Trophoblast cell (in vitro differentiated cells and primary cell): ENCODE measurements at regions not wholly inside any gene's neighbourhood (a gene's known extent, or its start where the extent isn't known, plus 50 kb on each side); places are given as distances from the start of the nearest gene placed in this dataset.
A peak's percentile ranks its signal among the peaks of the same experiment; 100 is the strongest.
"Not testable (repeated sequence)": the region's sequence is repeated elsewhere in the genome, so short reads cannot be mapped to it uniquely, and the experiment has no call there.

Experiments
- DNase-seq, 2 donors: peaks; one replicate each; pipeline ENCODE4 v3.0.0-alpha.2; 2016
- H2AFZ ChIP-seq: 2 replicates; pipeline ENCODE4 v1.6.1; 2013; ENCODE audit warnings: low read length, moderate library complexity, mild to moderate bottlenecking; ENCODE audit not compliant: insufficient read depth, poor library complexity
- H2AK5ac ChIP-seq: 2 replicates; pipeline ENCODE4 v1.6.1; 2013; ENCODE audit warnings: mild to moderate bottlenecking, low read length
- H2BK120ac ChIP-seq: 2 replicates; pipeline ENCODE4 v1.6.1; 2013; ENCODE audit warnings: low read length, mild to moderate bottlenecking, moderate library complexity; ENCODE audit not compliant: insufficient read depth, poor library complexity
- H2BK12ac ChIP-seq: 2 replicates; pipeline ENCODE4 v1.6.1; 2013; ENCODE audit warnings: mild to moderate bottlenecking, low read length, moderate library complexity
- H2BK5ac ChIP-seq: 2 replicates; pipeline ENCODE4 v1.6.1; 2013; ENCODE audit warnings: low read length, low read depth, moderate library complexity, mild to moderate bottlenecking; ENCODE audit not compliant: poor library complexity
- H3K14ac ChIP-seq: 2 replicates; pipeline ENCODE4 v1.6.1; 2013; ENCODE audit warnings: mild to moderate bottlenecking, low read length
- H3K18ac ChIP-seq: 2 replicates; pipeline ENCODE4 v1.6.1; 2013; ENCODE audit warnings: mild to moderate bottlenecking, low read length
- H3K23ac ChIP-seq: 2 replicates; pipeline ENCODE4 v1.6.1; 2013; ENCODE audit warnings: low read length
- H3K27ac ChIP-seq: 2 replicates; pipeline ENCODE4 v1.5.1; 2013; ENCODE audit warnings: low read depth, mild to moderate bottlenecking, inconsistent platforms, low read length, moderate library complexity
- H3K27me3 ChIP-seq: 2 replicates; pipeline ENCODE4 v1.6.1; 2013; ENCODE audit warnings: inconsistent platforms, mild to moderate bottlenecking, low read length, moderate library complexity; ENCODE audit not compliant: insufficient read depth
- H3K36me3 ChIP-seq, 2 experiments: 1 replicate in 1 of 2; 2 replicates in 1 of 2; pipeline ENCODE4 v1.6.1; 2013; ENCODE audit warnings: low read length in 2 of 2, mild to moderate bottlenecking in 2 of 2, moderate library complexity in 1 of 2; ENCODE audit not compliant: insufficient read depth in 2 of 2, control insufficient read depth in 1 of 2
- H3K4ac ChIP-seq: 2 replicates; pipeline ENCODE4 v1.6.1; 2013; ENCODE audit warnings: low read depth, mild to moderate bottlenecking, low read length, moderate library complexity
- H3K4me1 ChIP-seq, 2 experiments: 1 replicate in 1 of 2; 2 replicates in 1 of 2; pipeline ENCODE4 v1.6.1; 2013; ENCODE audit warnings: low read length in 2 of 2, mild to moderate bottlenecking in 2 of 2, moderate library complexity in 1 of 2; ENCODE audit not compliant: insufficient read depth in 2 of 2, control insufficient read depth in 1 of 2
- H3K4me2 ChIP-seq: 2 replicates; pipeline ENCODE4 v1.6.1; 2013; ENCODE audit warnings: inconsistent platforms, mild to moderate bottlenecking, low read length, moderate library complexity
- H3K4me3 ChIP-seq: 2 replicates; pipeline ENCODE4 v1.5.1; 2013; ENCODE audit warnings: mild to moderate bottlenecking, low read depth, low read length, inconsistent platforms
- H3K79me1 ChIP-seq: one replicate; pipeline ENCODE4 v1.6.1; 2013; ENCODE audit warnings: low read length
- H3K79me2 ChIP-seq: 2 replicates; pipeline ENCODE4 v1.6.1; 2013; ENCODE audit warnings: low read length, mild to moderate bottlenecking; ENCODE audit not compliant: control insufficient read depth, insufficient read depth, poor library complexity
- H3K9ac ChIP-seq: 2 replicates; pipeline ENCODE4 v1.6.1; 2013; ENCODE audit warnings: mild to moderate bottlenecking, low read length
- H3K9me3 ChIP-seq: 2 replicates; pipeline ENCODE4 v1.6.1; 2013; ENCODE audit warnings: low read depth, mild to moderate bottlenecking, control low read depth, inconsistent platforms, low read length; ENCODE audit not compliant: insufficient read depth
- H4K12ac ChIP-seq: 2 replicates; pipeline ENCODE4 v1.6.1; 2013; ENCODE audit warnings: low read depth, mild to moderate bottlenecking, low read length, moderate library complexity
- H4K8ac ChIP-seq: 2 replicates; pipeline ENCODE4 v1.6.1; 2013; ENCODE audit warnings: low read depth, mild to moderate bottlenecking, low read length, moderate library complexity
- H4K91ac ChIP-seq: one replicate; pipeline ENCODE4 v1.6.1; 2013; ENCODE audit warnings: low read depth, mild to moderate bottlenecking, low read length, moderate library complexity
- WGBS: extraction: QIAGEN DNeasy Blood & Tissue Kit; methylation state at CpG from one replicate; pipeline ENCODE4 v1.1.7; 2013; ENCODE audit warnings: missing lambda C conversion rate; ENCODE audit not compliant: insufficient read length, insufficient coverage; ENCODE audit errors: extremely low coverage; 5-methylcytosine and 5-hydroxymethylcytosine counted together

DNA sequence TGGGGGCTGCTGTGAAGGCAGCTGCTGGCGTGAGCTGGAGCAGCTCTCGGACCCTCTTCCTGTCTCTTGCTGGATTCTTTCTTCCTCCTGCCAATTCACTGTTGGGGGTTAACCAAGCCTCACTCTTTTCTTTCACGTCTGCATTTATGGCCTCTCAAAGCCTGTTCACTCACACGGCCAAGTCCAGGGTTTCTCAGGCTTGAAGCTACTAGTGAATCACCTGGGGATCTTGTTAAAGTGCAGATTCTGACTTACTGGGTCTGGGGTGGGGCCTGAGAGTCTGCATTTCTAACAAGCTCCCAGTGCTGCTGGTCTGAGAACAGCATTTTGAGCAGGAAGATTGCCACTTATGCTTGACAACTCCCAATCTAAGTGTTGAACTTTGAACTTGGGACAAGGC is 3072.2 kb downstream of the RPIA start:
- not testable (repeated sequence) for H3K36me3 ChIP-seq, H3K9ac ChIP-seq, H4K12ac ChIP-seq, H3K23ac ChIP-seq, H2BK5ac ChIP-seq, DNase-seq, H3K4me1 ChIP-seq, H3K14ac ChIP-seq, H2AFZ ChIP-seq, H3K9me3 ChIP-seq, H3K4ac ChIP-seq, H3K79me2 ChIP-seq, H3K27ac ChIP-seq, H2AK5ac ChIP-seq, H2BK12ac ChIP-seq, H4K91ac ChIP-seq, H4K8ac ChIP-seq, H3K18ac ChIP-seq, H3K4me2 ChIP-seq, H3K79me1 ChIP-seq, H2BK120ac ChIP-seq, H3K27me3 ChIP-seq, H3K4me3 ChIP-seq
- no CpG with 5 or more reads among the region's 4 CpGs for WGBS

DNA sequence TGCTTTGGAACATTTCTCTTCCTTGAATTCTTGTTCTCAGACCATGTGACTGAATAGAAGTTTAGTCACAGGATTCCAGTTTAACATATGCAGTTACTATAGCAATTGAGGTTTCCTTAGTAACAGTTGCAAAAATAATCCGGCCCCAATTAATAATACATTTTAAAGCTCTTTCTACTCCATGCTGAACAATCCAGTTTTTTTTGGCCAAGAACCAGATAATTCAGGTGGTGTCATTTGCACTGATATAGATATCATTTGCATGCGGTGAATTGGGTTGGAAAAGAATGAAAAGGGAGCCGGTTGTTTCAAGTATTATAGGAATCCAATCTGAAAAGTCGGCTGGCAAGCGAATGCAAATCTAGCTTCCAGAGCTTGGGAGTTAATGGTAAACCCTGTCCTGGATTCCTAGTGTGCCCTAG is 3073.1 kb downstream of the RPIA start:
- not testable (repeated sequence) for H3K79me1 ChIP-seq, H2BK12ac ChIP-seq, H3K4me1 ChIP-seq, H3K14ac ChIP-seq, H3K36me3 ChIP-seq, DNase-seq, H3K4me2 ChIP-seq, H2BK5ac ChIP-seq, H4K12ac ChIP-seq, H3K23ac ChIP-seq, H3K4ac ChIP-seq, H2AFZ ChIP-seq, H3K9ac ChIP-seq, H3K18ac ChIP-seq, H3K4me3 ChIP-seq, H3K27ac ChIP-seq, H2BK120ac ChIP-seq, H2AK5ac ChIP-seq, H3K9me3 ChIP-seq, H4K91ac ChIP-seq, H3K27me3 ChIP-seq, H3K79me2 ChIP-seq, H4K8ac ChIP-seq
- no CpG with 5 or more reads among the region's 5 CpGs for WGBS

DNA sequence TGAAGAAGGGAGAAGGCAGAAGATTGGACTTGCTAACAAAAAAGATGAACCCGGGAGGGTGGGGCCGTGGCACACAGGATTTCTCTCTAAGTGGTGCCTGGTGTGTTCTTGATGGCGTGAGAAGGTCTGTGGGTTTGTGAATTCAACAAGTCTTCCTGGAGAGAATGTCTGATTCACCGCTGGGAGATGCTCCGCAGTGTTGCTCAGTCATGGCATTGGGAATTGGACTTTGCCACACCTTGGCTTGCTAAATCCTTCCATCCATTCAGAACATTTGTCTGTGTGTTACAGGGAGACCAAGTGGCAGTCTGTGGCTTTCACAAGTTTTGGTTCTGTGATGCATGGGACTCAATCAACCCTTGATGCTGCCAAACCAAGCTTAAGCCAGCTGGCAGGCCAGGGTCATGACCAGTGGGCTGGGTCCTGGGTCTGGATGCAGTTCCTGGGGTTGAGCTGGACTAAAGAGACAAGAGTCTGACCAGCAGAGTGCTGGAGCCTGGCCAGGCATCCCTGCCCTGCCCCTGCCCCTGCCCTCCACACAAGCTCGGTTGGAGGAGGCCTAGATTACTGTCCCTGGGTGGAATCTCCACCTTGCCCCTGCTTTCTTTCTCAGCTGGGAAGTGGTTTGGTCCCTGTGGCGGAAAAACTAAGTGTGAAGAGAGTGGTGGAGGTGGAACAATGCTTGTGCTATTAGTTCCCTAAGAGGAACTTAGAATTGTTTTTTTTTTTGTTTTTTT is 3073.7 kb downstream of the RPIA start:
- H2AFZ ChIP-seq, H3K4me3 ChIP-seq, H2BK5ac ChIP-seq, H4K12ac ChIP-seq, H2BK12ac ChIP-seq, DNase-seq, H3K4ac ChIP-seq, H4K91ac ChIP-seq, H3K9ac ChIP-seq, H3K27me3 ChIP-seq, H3K4me1 ChIP-seq, H3K36me3 ChIP-seq, H3K27ac ChIP-seq, H3K79me1 ChIP-seq, H3K23ac ChIP-seq, H3K9me3 ChIP-seq, H3K18ac ChIP-seq, H2AK5ac ChIP-seq, H4K8ac ChIP-seq, H3K79me2 ChIP-seq, H3K14ac ChIP-seq, H3K4me2 ChIP-seq, H2BK120ac ChIP-seq: not testable (repeated sequence)
- no CpG with 5 or more reads among the region's 7 CpGs for WGBS

DNA sequence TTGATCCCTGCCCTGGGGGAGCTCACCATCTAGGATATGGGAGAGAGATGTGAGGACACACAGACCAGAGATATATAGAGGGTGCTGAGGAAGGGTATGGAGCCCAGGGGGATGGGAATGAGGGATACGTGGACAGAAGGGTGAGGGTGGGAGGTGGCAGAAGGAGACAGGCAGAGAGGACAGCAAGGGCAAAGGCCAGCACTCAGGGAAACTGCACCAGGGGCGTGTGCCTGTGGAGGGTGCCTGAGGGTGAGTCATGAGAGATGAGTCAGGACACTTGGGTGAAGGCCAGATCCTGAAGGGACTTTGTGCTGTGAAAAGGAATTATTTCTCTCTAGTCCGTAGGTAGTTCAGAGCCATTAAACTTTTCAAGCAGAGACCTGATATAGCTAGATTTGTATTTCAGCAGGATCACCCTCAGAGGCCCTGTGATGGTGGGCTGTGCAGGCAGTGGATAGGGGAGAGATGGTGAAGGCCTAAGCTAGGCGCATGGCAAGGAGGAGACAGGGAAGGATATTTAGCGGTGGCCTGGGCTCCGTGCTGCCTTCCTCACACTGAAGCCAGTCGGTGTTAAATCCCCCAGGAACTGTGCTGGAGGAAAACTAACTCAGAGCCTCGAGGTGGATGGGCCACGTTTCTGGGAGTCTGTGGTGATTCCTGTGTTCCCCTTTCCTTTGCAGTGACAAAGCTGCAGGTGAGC is 3075.0 kb downstream of the RPIA start:
- not testable (repeated sequence) for H3K23ac ChIP-seq, H3K4me3 ChIP-seq, H3K14ac ChIP-seq, H3K79me2 ChIP-seq, H2AFZ ChIP-seq, H3K36me3 ChIP-seq, H3K4me1 ChIP-seq, H3K79me1 ChIP-seq, H3K4me2 ChIP-seq, H3K18ac ChIP-seq, H2AK5ac ChIP-seq, H3K9me3 ChIP-seq, H3K4ac ChIP-seq, H4K8ac ChIP-seq, H2BK12ac ChIP-seq, H3K9ac ChIP-seq, H2BK5ac ChIP-seq, H3K27ac ChIP-seq, H4K12ac ChIP-seq, H2BK120ac ChIP-seq, H4K91ac ChIP-seq, H3K27me3 ChIP-seq
- peak; percentile 49 to 62 for DNase-seq
- no CpG with 5 or more reads among the region's 9 CpGs for WGBS
